GM19239 (cell line): ENCODE measurements at regions not wholly inside any gene's neighbourhood (a gene's known extent, or its start where the extent isn't known, plus 50 kb on each side); places are given as distances from the start of the nearest gene placed in this dataset.
"Not testable (repeated sequence)": the region's sequence is repeated elsewhere in the genome, so short reads cannot be mapped to it uniquely, and the experiment has no call there.

ENCODE experiments used
- DNase-seq: peaks from one replicate; pipeline ENCODE4 v3.0.0; 2011; ENCODE audit warnings: low spot score; ENCODE audit not compliant: insufficient read length
- FAIRE-seq: peaks from 2 replicates; lab custom pipeline; 2011; peaks lifted over from hg19 to GRCh38; lab: Jason Lieb, UNC

GRCh38 chr6:104446101-104447080 is 413.3 kb downstream of the HACE1 start:
- DNase-seq, FAIRE-seq: not testable (repeated sequence)

- DNase-seq (no peak), FAIRE-seq (no peak)
These were observed 425.2 kb downstream of the HACE1 start for GRCh38 chr6:104434519-104434918.

- no peak for DNase-seq
- FAIRE-seq: no peak
These were observed 428.6 kb downstream of the HACE1 start for GRCh38 chr6:104431096-104431495.

GRCh38 chr6:104428184-104428583 is 431.5 kb downstream of the HACE1 start:
- no peak for DNase-seq
- no peak for FAIRE-seq

GRCh38 chr6:104423691-104424090 is 436.0 kb downstream of the HACE1 start:
- FAIRE-seq (no peak), DNase-seq (no peak)

- DNase-seq (no peak), FAIRE-seq (no peak)
These were observed 438.1 kb downstream of the HACE1 start for GRCh38 chr6:104421650-104422049.

GRCh38 chr6:104418839-104419238 is 440.9 kb downstream of the HACE1 start:
- FAIRE-seq (no peak), DNase-seq (no peak)

GRCh38 chr6:104418125-104418524 is 441.6 kb downstream of the HACE1 start:
- no peak for DNase-seq
- no peak for FAIRE-seq

GRCh38 chr6:104414723-104415122 is 445.0 kb downstream of the HACE1 start:
- DNase-seq (no peak), FAIRE-seq (no peak)

- DNase-seq: no peak
- no peak for FAIRE-seq
These were observed 446.0 kb downstream of the HACE1 start for GRCh38 chr6:104413767-104414166.

- FAIRE-seq (no peak), DNase-seq (no peak)
These were observed 448.4 kb downstream of the HACE1 start for GRCh38 chr6:104411302-104411701.

- DNase-seq (no peak), FAIRE-seq (no peak)
These were observed 449.8 kb downstream of the HACE1 start for GRCh38 chr6:104409913-104410312.

- no peak for FAIRE-seq
- no peak for DNase-seq
These were observed 451.8 kb downstream of the HACE1 start for GRCh38 chr6:104407957-104408356.

GRCh38 chr6:104404377-104404776 is 455.3 kb downstream of the HACE1 start:
- FAIRE-seq (no peak), DNase-seq (no peak)

- FAIRE-seq (no peak), DNase-seq (no peak)
These were observed 457.1 kb downstream of the HACE1 start for GRCh38 chr6:104402572-104402971.

GRCh38 chr6:104401926-104402325 is 457.8 kb downstream of the HACE1 start:
- DNase-seq: no peak
- FAIRE-seq: no peak

GRCh38 chr6:104400844-104401243 is 458.9 kb downstream of the HACE1 start:
- no peak for FAIRE-seq
- DNase-seq: no peak

- DNase-seq (no peak), FAIRE-seq (no peak)
These were observed 463.6 kb downstream of the HACE1 start for GRCh38 chr6:104396077-104396476.

- FAIRE-seq (no peak), DNase-seq (no peak)
These were observed 477.8 kb downstream of the HACE1 start for GRCh38 chr6:104381907-104382306.

GRCh38 chr6:104365451-104366234 is 494.1 kb downstream of the HACE1 start:
- no peak for FAIRE-seq

GRCh38 chr6:104357928-104358327 is 501.8 kb downstream of the HACE1 start:
- FAIRE-seq: no peak
- DNase-seq: no peak

More at GRCh38 chr6:104365451-104366234, 494.1 kb downstream of the HACE1 start:
- DNase-seq: no peak
